Panc1 (cell line): ENCODE measurements at regions not wholly inside any gene's neighbourhood (a gene's known extent, or its start where the extent isn't known, plus 50 kb on each side); places are given as distances from the start of the nearest gene placed in this dataset.
A peak's percentile ranks its signal among the peaks of the same experiment; 100 is the strongest.
"Not testable (repeated sequence)": the region's sequence is repeated elsewhere in the genome, so short reads cannot be mapped to it uniquely, and the experiment has no call there.

Experiments used
- ATAC-seq: fragments of 200-7000 bp; cut with Tn5 transposase; 2 replicates; pipeline ENCODE4 v1.9.1; 2020; ENCODE audit warnings: mild to moderate bottlenecking, moderate library complexity
- BruUV-seq: library from RNA; stranded (reverse); fragments of 400-500 nt; replicated peaks from 2 replicates; lab custom pipeline; 2021; lab: Mats Ljungman, UMichigan
- CTCF ChIA-PET: fragments of 300-600 bp; sonication (Branson Sonifier 250); formaldehyde crosslinking; loops from one replicate; lab custom pipeline; 2022; ENCODE audit warnings: antibody characterized with exemption; lab: Charles Lee
- POLR2A ChIA-PET: fragments of 300-600 bp; sonication (Branson Sonifier 250); formaldehyde crosslinking; loops from one replicate; lab custom pipeline; 2022; ENCODE audit warnings: antibody characterized with exemption; lab: Charles Lee
- DNase-seq: peaks from one replicate; pipeline ENCODE4 v3.0.0-alpha.2; 2010; ENCODE audit warnings: low read depth, low spot score
- H3K27ac ChIP-seq: 2 replicates; pipeline ENCODE4 v1.5.1; 2011; ENCODE audit warnings: mild to moderate bottlenecking, low read length, inconsistent platforms
- H3K27me3 ChIP-seq: fragments of 200-500 bp; sonication (Bioruptor generic); 2 replicates; pipeline ENCODE4 v1.6.0; 2014; ENCODE audit warnings: low read length, inconsistent platforms; ENCODE audit not compliant: control insufficient read depth, insufficient read depth
- H3K36me3 ChIP-seq: fragments of 200-500 bp; sonication (Bioruptor generic); 2 replicates; pipeline ENCODE4 v1.5.1; 2014; ENCODE audit warnings: inconsistent platforms, mild to moderate bottlenecking, low read length, moderate library complexity; ENCODE audit not compliant: control insufficient read depth, insufficient read depth
- H3K4me1 ChIP-seq: 2 replicates; pipeline ENCODE4 v1.5.1; 2011; ENCODE audit warnings: inconsistent platforms, mild to moderate bottlenecking, low read length, moderate library complexity; ENCODE audit not compliant: control insufficient read depth, insufficient read depth
- H3K4me3 ChIP-seq, 2 experiments: 2 replicates each; pipeline ENCODE4 v1.5.1; 2011 to 2012; ENCODE audit warnings: low read depth in 2 of 2, low read length in 2 of 2, mild to moderate bottlenecking in 2 of 2, inconsistent platforms in 1 of 2, moderate library complexity in 1 of 2
- H3K9me3 ChIP-seq: fragments of 200-500 bp; sonication (Bioruptor generic); 2 replicates; pipeline ENCODE4 v1.5.1; 2014; ENCODE audit warnings: low read depth, mild to moderate bottlenecking, inconsistent platforms, low read length, moderate library complexity; ENCODE audit not compliant: control insufficient read depth, insufficient read depth
- POLR2AphosphoS5 ChIP-seq: IDR thresholded peaks from 2 replicates; pipeline ENCODE4 v1.6.1; 2012; ENCODE audit warnings: mild to moderate bottlenecking, low read depth, low read length, moderate library complexity
- SIN3A ChIP-seq: IDR thresholded peaks from 2 replicates; pipeline ENCODE4 v1.6.1; 2012; ENCODE audit warnings: low read depth, mild to moderate bottlenecking, low read length, moderate library complexity, borderline replicate concordance; ENCODE audit not compliant: insufficient read depth
- TCF7L2 ChIP-seq: IDR thresholded peaks from 2 replicates; pipeline ENCODE4 v1.6.1; 2011; ENCODE audit warnings: mild to moderate bottlenecking, low read depth, low read length, inconsistent platforms
- in situ Hi-C: cut with HindIII; loops from 2 replicates; pipeline ENCODE4 v1.10.0; 2016; ENCODE audit warnings: low sequenced_read_pairs, low pct_unique_long_range_greater_than_20kb
- intact Hi-C: fragments of 100-400 bp; cut with micrococcal nuclease; formaldehyde crosslinking; loops from one replicate; pipeline ENCODE4 v1.10.0; 2022; ENCODE audit not compliant: unreplicated experiment
- TF ChIP-seq, protein P1 (sequence below): fragments of 450-650 bp; IDR thresholded peaks from 2 replicates; pipeline ENCODE4 v1.5.1; 2017; ENCODE audit warnings: mild to moderate bottlenecking
- TF ChIP-seq, protein P2 (sequence below), 2 experiments: IDR thresholded peaks; 2 replicates each; pipeline ENCODE4 v1.6.1; 2011 to 2012; ENCODE audit warnings: low read depth in 2 of 2, control low read depth in 1 of 2, low read length in 1 of 2, mild to moderate bottlenecking in 1 of 2, moderate library complexity in 1 of 2; ENCODE audit not compliant: insufficient read depth in 1 of 2

GRCh38 chr12:89825591-89826449 is 117.2 kb upstream of the ATP2B1 start:
- peak overlapping the region; percentile 61; the same call in 1 of the 2 replicates for H3K27ac ChIP-seq
- DNase-seq: no peak
- intact Hi-C loops (no loop called here), in situ Hi-C loops (no loop called here)
- no peaks in the 10 kb centered on the region for H3K27me3 ChIP-seq
- H3K9me3 ChIP-seq: no peaks in the 10 kb centered on the region
- H3K36me3 ChIP-seq: no peaks in the 10 kb centered on the region
- TF ChIP-seq SIN3A (no peak), TCF7L2 (peak; percentile 71), POLR2AphosphoS5 (no peak)
- TF ChIP-seq, protein P1, sequence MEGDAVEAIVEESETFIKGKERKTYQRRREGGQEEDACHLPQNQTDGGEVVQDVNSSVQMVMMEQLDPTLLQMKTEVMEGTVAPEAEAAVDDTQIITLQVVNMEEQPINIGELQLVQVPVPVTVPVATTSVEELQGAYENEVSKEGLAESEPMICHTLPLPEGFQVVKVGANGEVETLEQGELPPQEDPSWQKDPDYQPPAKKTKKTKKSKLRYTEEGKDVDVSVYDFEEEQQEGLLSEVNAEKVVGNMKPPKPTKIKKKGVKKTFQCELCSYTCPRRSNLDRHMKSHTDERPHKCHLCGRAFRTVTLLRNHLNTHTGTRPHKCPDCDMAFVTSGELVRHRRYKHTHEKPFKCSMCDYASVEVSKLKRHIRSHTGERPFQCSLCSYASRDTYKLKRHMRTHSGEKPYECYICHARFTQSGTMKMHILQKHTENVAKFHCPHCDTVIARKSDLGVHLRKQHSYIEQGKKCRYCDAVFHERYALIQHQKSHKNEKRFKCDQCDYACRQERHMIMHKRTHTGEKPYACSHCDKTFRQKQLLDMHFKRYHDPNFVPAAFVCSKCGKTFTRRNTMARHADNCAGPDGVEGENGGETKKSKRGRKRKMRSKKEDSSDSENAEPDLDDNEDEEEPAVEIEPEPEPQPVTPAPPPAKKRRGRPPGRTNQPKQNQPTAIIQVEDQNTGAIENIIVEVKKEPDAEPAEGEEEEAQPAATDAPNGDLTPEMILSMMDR: no peak
- ATAC-seq: peak; percentile 83
- ChIA-PET CTCF (no interaction called here), POLR2A (no interaction called here)
- H3K4me1 ChIP-seq: peaks cover 14% of the 10 kb centered on the region
- H3K4me3 ChIP-seq: peak overlapping the region in 1 of 2 experiments; percentile 25; a peak in 2 of 4 replicates
- BruUV-seq: no TSS peak

GRCh38 chr12:89824822-89825221 is 116.2 kb upstream of the ATP2B1 start:
- no TSS peak for BruUV-seq
- in situ Hi-C loops (no loop called here), intact Hi-C loops (no loop called here)
- no peak for TF ChIP-seq TCF7L2
- TF ChIP-seq SIN3A: no peak
- TF ChIP-seq, protein P1: no peak
- TF ChIP-seq, protein P2, sequence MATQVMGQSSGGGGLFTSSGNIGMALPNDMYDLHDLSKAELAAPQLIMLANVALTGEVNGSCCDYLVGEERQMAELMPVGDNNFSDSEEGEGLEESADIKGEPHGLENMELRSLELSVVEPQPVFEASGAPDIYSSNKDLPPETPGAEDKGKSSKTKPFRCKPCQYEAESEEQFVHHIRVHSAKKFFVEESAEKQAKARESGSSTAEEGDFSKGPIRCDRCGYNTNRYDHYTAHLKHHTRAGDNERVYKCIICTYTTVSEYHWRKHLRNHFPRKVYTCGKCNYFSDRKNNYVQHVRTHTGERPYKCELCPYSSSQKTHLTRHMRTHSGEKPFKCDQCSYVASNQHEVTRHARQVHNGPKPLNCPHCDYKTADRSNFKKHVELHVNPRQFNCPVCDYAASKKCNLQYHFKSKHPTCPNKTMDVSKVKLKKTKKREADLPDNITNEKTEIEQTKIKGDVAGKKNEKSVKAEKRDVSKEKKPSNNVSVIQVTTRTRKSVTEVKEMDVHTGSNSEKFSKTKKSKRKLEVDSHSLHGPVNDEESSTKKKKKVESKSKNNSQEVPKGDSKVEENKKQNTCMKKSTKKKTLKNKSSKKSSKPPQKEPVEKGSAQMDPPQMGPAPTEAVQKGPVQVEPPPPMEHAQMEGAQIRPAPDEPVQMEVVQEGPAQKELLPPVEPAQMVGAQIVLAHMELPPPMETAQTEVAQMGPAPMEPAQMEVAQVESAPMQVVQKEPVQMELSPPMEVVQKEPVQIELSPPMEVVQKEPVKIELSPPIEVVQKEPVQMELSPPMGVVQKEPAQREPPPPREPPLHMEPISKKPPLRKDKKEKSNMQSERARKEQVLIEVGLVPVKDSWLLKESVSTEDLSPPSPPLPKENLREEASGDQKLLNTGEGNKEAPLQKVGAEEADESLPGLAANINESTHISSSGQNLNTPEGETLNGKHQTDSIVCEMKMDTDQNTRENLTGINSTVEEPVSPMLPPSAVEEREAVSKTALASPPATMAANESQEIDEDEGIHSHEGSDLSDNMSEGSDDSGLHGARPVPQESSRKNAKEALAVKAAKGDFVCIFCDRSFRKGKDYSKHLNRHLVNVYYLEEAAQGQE (IDR thresholded peaks at IDR 0.05; ENCODE audit: insufficient read depth in 1 of 2, low read depth in 2 of 2, low read length in 1 of 2): no peak
- no peak for TF ChIP-seq POLR2AphosphoS5
- ChIA-PET POLR2A (no interaction called here), CTCF (no interaction called here)
- ATAC-seq (no peak), DNase-seq (no peak)
- Histone ChIP-seq H3K4me1 (peaks cover 14% of the 10 kb centered on the region), H3K27me3 (no peaks in the 10 kb centered on the region), H3K4me3 (no peak overlapping the region), H3K27ac (peak overlapping the region; percentile 13; the same call in 1 of the 2 replicates), H3K9me3 (no peaks in the 10 kb centered on the region), H3K36me3 (no peaks in the 10 kb centered on the region)

- ATAC-seq, intact Hi-C loops: not testable (repeated sequence)
Observed at GRCh38 chr12:89822992-89823391, 114.4 kb upstream of the ATP2B1 start.

More at GRCh38 chr12:89822992-89823391, 114.4 kb upstream of the ATP2B1 start:
- H3K27me3 ChIP-seq, H3K9me3 ChIP-seq, H3K36me3 ChIP-seq, DNase-seq, H3K4me3 ChIP-seq, in situ Hi-C loops, H3K27ac ChIP-seq, BruUV-seq, POLR2A ChIA-PET: not testable (repeated sequence)
- peaks cover 14% of the 10 kb centered on the region for H3K4me1 ChIP-seq
- CTCF ChIA-PET: interaction anchor here (0.6 kb wide), 1 partner anchor 90 kb away, joined by 9 read pairs; no protein-coding TSS in a partner anchor
